ENCODE measurements at regions not wholly inside any gene's neighbourhood (a gene's known extent, or its start where the extent isn't known, plus 50 kb on each side); places are given as distances from the start of the nearest gene placed in this dataset.

DNA sequence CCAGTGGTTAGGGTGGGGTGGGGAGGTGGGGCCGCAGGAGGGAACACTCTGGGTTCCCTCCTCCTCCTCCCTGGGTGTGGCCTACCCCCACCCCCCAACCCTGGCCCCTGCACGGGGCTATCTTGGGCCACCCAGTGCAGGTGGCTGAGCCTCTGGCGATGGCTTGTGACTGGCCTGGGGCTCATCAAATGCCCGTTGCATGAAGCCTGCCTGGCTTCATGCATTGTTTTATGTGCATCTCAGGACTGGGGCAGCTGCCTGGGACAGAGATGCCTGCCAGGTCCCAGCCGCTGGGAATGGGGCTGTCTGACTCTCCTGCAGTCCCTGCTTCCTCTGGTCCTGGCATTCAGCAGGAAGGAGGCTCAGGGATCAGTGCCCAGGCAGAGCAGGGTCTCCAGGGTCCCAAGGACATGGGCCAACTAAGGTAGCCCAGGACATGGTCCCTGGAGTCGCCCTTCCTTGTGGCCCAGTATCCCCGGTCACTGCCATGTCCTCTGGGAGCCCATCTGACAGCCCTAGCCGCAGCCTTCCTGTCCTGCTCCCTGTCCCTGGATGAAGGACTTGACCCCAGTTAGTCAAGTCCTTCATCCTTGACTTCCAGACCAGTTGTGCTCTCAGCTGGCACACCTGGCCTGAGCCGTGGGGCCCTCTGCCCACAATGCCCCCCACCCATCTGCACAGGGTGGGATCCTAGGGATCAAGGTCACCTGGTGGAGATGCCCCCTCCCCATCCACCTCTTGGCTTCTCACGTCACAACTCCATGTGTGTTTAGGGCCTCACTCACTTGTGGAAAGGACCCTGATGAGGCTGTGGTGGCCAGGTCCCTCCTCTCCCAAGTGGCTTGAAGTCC lies 112.1 kb upstream of the FGF3 start:
- TF ChIP-seq ZSCAN29 (IDR thresholded peaks at IDR 0.05) (no peak), CREB1 (IDR thresholded peaks at IDR 0.05; ENCODE audit: low read depth) (no peak), NR2C1 (IDR thresholded peaks at IDR 0.05) (no peak), RBBP5 (conservative IDR thresholded peaks at IDR 0.05) (no peak), HDAC6 (IDR thresholded peaks at IDR 0.05; ENCODE audit: unreplicated experiment) (no peak), YY1 (IDR thresholded peaks at IDR 0.05; ENCODE audit: low read depth, low read length) (no peak), BMI1 (IDR thresholded peaks at IDR 0.05; ENCODE audit: borderline replicate concordance) (no peak), POLR2A (IDR thresholded peaks at IDR 0.05; ENCODE audit: low read depth, low read length) (no peak)
- TF ChIP-seq, protein P1, sequence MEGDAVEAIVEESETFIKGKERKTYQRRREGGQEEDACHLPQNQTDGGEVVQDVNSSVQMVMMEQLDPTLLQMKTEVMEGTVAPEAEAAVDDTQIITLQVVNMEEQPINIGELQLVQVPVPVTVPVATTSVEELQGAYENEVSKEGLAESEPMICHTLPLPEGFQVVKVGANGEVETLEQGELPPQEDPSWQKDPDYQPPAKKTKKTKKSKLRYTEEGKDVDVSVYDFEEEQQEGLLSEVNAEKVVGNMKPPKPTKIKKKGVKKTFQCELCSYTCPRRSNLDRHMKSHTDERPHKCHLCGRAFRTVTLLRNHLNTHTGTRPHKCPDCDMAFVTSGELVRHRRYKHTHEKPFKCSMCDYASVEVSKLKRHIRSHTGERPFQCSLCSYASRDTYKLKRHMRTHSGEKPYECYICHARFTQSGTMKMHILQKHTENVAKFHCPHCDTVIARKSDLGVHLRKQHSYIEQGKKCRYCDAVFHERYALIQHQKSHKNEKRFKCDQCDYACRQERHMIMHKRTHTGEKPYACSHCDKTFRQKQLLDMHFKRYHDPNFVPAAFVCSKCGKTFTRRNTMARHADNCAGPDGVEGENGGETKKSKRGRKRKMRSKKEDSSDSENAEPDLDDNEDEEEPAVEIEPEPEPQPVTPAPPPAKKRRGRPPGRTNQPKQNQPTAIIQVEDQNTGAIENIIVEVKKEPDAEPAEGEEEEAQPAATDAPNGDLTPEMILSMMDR (IDR thresholded peaks at IDR 0.05 in 2 of 3, conservative IDR thresholded peaks at IDR 0.05 in 1 of 3; ENCODE audit: control insufficient read depth in 2 of 3, extremely low read depth in 1 of 3, insufficient read depth in 1 of 3, low read depth in 3 of 3, low read length in 3 of 3): no peak
- TF ChIP-seq, protein P2, sequence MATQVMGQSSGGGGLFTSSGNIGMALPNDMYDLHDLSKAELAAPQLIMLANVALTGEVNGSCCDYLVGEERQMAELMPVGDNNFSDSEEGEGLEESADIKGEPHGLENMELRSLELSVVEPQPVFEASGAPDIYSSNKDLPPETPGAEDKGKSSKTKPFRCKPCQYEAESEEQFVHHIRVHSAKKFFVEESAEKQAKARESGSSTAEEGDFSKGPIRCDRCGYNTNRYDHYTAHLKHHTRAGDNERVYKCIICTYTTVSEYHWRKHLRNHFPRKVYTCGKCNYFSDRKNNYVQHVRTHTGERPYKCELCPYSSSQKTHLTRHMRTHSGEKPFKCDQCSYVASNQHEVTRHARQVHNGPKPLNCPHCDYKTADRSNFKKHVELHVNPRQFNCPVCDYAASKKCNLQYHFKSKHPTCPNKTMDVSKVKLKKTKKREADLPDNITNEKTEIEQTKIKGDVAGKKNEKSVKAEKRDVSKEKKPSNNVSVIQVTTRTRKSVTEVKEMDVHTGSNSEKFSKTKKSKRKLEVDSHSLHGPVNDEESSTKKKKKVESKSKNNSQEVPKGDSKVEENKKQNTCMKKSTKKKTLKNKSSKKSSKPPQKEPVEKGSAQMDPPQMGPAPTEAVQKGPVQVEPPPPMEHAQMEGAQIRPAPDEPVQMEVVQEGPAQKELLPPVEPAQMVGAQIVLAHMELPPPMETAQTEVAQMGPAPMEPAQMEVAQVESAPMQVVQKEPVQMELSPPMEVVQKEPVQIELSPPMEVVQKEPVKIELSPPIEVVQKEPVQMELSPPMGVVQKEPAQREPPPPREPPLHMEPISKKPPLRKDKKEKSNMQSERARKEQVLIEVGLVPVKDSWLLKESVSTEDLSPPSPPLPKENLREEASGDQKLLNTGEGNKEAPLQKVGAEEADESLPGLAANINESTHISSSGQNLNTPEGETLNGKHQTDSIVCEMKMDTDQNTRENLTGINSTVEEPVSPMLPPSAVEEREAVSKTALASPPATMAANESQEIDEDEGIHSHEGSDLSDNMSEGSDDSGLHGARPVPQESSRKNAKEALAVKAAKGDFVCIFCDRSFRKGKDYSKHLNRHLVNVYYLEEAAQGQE (IDR thresholded peaks at IDR 0.05; ENCODE audit: low read depth, low read length): no peak

All from GM12878 (cell line).